ENCODE measurements at regions not wholly inside any gene's neighbourhood (a gene's known extent, or its start where the extent isn't known, plus 50 kb on each side); places are given as distances from the start of the nearest gene placed in this dataset.

- H3K27ac ChIP-seq, result no peak overlapping the region
- intact Hi-C loops (cut with DNase I), result no loop called here
- H3K9me3 ChIP-seq, result no peaks in the 10 kb centered on the region
- no peaks in the 10 kb centered on the region for H3K27me3 ChIP-seq (ENCODE audit: low read depth)
- no peak for TF ChIP-seq CTCF (IDR thresholded peaks at IDR 0.05)
- H3K4me3 ChIP-seq, result no peak overlapping the region
- H3K36me3 ChIP-seq, result no peaks in the 10 kb centered on the region
- no peaks in the 10 kb centered on the region for H3K4me1 ChIP-seq
- no peak for ATAC-seq
- DNase-seq, result no peak
These were observed 50.6 kb upstream of the LYPLAL1 start for GRCh38 chr1:219123036-219123435.

Measured in lower lobe of right lung (tissue), 2 donors.